ENCODE measurements at regions not wholly inside any gene's neighbourhood (a gene's known extent, or its start where the extent isn't known, plus 50 kb on each side); places are given as distances from the start of the nearest gene placed in this dataset.
A peak's percentile ranks its signal among the peaks of the same experiment; 100 is the strongest.
"Not testable (repeated sequence)": the region's sequence is repeated elsewhere in the genome, so short reads cannot be mapped to it uniquely, and the experiment has no call there.

GRCh38 chr18:75854808-75855207 lies 427.3 kb upstream of the SMIM21 start:
- DNase-seq (ENCODE audit: low read depth), result no peak

DNA sequence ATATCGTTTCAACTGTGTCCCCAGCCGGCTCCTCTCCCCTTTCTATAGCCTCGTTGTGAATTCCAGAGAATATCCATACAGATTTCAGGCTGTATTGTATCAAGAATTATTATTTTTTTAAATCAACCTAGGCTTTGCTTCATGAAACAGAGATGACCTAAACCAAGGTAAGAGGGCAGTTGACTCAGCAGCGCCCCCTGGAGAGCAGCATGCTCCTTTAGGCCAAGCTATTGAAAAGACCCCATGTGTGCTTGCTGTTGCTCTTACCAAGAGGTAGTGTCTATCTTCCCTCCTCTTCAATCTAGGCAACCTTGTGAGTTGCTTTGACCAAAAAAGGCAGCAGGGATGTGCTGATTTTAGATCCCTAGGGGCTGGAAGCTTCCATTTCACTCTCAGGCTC lies 426.7 kb upstream of the SMIM21 start:
- DNase-seq (ENCODE audit: low read depth), result no peak

- no peak for DNase-seq (ENCODE audit: low read depth)
These were observed 418.8 kb upstream of the SMIM21 start for GRCh38 chr18:75846321-75846720.

- no peak for DNase-seq (ENCODE audit: low read depth)
These were observed 417.9 kb upstream of the SMIM21 start for GRCh38 chr18:75845413-75845812.

GRCh38 chr18:75844146-75844545 lies 416.6 kb upstream of the SMIM21 start:
- DNase-seq (ENCODE audit: low read depth), result no peak

- DNase-seq (ENCODE audit: low read depth), result no peak
These were observed 412.6 kb upstream of the SMIM21 start for GRCh38 chr18:75840131-75840530.

- not testable (repeated sequence) for DNase-seq (ENCODE audit: low read depth)
These were observed 412.2 kb upstream of the SMIM21 start for GRCh38 chr18:75839686-75840085.

DNA sequence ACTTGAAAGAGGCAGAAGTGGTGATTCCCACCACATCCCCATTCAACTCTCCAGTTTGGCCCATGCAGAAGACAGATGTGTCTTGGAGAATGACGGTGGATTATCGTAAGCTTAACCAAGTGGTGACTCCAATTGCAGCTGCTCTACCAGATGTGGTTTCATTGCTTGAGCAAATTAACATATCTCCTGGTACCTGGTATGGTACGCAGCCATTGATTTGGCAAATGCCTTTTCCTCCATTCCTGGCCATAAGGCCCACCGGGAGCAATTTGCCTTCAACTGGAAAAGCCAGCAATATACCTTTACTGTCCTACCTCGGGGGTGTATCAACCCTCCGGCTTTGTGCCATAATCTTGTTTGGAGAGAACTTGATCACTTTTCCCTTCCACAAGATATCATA lies 411.5 kb upstream of the SMIM21 start:
- DNase-seq (ENCODE audit: low read depth), result no peak

GRCh38 chr18:75837316-75837715 lies 409.8 kb upstream of the SMIM21 start:
- no peak for DNase-seq (ENCODE audit: low read depth)

GRCh38 chr18:75836516-75836915 lies 409.0 kb upstream of the SMIM21 start:
- DNase-seq (ENCODE audit: low read depth), result no peak

GRCh38 chr18:75831960-75832359 lies 404.5 kb upstream of the SMIM21 start:
- DNase-seq (ENCODE audit: low read depth), result no peak

DNA sequence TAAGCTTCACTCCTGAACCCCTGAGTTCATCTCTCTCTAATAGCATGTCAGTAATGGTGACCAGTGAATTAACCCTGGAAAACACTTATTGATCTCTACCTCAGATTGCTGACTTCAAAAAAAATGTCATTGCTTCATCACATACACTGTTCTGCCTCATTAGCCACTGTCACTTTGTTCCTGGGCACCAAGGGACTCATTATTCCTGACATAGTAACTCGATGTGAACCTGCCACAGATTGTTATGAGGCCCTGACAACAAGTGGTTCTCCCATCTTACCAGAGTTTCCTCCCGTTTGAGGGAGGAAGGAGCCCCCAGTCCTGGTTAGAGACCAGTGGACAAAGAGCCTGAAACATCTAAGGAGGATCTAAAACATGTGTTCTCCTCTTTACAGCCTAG lies 403.3 kb upstream of the SMIM21 start:
- DNase-seq (ENCODE audit: low read depth), result no peak

DNA sequence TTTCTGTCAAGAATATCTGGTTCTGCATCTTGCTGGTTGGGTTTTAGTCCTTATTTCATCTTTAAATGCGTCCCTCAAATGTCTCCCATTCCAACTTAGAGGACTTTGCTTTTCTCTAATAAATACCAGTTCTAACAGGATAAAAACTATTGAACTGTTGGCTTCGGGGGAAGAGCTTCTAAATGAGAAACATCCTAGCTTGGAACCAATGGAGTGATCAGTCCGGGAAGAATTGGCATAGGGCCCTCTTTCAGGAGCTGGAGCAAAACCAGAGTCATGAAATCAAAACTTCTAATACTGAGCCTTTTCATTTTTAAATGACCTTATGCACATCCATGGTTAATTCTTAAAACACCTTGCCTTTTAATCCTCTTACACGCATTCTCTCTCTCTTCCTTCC lies 401.6 kb upstream of the SMIM21 start:
- no peak for DNase-seq (ENCODE audit: low read depth)

DNA sequence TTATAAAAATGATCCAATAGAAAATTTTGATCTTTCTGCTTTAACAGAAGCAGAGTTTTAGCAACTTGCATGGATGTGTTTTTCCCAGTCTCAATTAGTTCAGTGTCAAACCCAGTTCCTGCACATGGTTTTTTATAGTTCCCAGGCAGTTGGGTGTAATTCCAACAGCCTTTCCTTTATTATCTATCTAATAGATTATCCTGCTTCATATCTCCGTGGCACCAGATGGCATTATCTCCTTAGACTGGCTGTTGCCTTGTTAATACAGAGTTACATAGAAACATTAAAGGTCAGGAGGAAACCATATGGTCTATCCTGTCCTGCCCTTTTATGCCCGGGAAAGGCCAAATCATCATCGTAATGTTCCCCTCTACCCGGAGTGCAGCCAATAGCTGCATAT lies 400.9 kb upstream of the SMIM21 start:
- no peak for DNase-seq (ENCODE audit: low read depth)

DNA sequence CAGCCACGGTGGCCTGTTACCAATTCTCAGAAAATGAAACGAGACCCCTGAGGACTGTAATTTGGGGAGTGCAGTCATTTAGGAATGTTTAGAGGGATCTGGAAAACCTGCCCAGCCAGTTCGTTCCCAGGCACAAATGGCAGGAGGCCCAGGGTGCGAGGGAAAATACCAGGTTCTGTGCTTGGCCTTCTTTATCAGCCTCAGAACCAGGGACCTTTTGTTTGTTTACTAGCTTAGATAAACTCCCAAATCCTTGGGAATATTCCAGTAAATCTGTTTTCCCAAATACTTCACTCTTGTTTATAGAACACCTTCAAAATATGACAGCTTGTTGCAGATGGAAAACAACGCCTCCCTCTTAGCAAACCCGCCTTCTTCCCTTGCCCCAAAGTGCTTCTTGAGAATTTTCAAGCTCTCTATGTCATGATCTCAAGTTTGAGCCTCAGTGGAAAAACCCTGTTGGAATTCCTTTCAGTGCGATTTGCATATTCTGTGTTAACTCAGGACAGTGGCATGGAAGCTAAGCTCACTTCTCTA lies 400.3 kb upstream of the SMIM21 start:
- no peak for DNase-seq (ENCODE audit: low read depth)

DNA sequence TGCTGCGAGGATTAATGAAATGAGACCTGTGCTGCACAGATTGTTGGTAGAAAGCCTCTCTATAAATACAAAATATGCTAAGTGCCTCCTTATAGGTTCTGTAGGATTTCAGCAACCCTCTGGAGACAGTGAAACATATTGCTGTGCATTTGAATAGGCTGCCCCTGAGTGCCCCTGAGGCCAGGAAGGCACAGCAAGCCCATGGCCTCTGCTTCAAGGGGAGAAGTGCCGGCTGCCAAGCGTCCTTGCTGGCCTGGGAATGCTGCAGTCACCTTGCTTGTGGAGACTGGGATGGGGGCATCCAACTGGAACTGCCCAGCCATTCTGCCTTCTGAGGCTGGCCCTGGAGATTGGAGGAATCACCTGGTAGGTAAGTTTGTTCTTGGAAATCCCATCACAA lies 397.2 kb upstream of the SMIM21 start:
- no peak for DNase-seq (ENCODE audit: low read depth)

GRCh38 chr18:75823471-75823870 lies 396.0 kb upstream of the SMIM21 start:
- no peak for DNase-seq (ENCODE audit: low read depth)

GRCh38 chr18:75818383-75818782 lies 390.9 kb upstream of the SMIM21 start:
- no peak for DNase-seq (ENCODE audit: low read depth)

GRCh38 chr18:75815767-75816166 lies 388.3 kb upstream of the SMIM21 start:
- DNase-seq (ENCODE audit: low read depth), result no peak

DNA sequence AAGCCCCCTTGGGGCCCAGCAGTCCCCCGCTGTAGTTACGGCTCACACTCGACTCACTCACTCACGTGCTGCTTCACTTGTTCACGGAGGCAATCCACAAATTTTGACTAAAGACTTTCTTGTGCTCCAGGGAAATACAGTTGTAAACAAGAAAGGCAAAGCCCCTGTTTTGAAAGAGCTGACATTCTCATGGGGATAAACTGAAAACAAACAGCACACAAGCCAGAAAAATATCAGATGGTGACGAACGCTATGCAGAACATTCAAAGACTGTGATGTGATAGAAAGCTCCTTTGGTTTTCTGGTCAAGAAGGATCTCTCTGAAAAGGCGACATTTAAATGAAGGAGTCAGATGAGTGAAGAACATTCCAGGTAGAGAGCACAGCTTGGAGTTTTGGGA lies 385.3 kb upstream of the SMIM21 start:
- no peak for DNase-seq (ENCODE audit: low read depth)

- DNase-seq (ENCODE audit: low read depth), result peak; percentile 30
These were observed 383.6 kb upstream of the SMIM21 start for GRCh38 chr18:75810961-75811551.

DNA sequence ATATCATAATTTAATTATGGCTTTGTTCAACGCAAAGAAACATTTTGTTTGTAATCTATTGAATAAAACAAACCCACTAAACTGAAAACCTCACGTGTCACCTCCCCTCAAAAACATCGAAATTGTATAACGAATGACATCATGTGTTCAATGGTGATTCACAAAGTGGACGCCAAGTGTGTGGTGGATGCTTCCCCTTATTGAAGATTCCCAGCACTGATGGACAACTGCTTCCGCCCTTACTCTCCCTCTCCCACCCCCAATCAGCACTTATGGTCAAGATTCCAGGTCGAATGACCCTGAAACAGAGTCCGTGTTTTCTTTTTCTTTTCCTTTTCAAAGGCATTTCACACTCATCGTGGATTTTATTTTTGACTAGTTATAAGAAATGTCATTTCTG lies 383.0 kb upstream of the SMIM21 start:
- DNase-seq (ENCODE audit: low read depth), result peak; percentile 23

- DNase-seq (ENCODE audit: low read depth), result no peak
These were observed 382.4 kb upstream of the SMIM21 start for GRCh38 chr18:75809926-75810255.

DNA sequence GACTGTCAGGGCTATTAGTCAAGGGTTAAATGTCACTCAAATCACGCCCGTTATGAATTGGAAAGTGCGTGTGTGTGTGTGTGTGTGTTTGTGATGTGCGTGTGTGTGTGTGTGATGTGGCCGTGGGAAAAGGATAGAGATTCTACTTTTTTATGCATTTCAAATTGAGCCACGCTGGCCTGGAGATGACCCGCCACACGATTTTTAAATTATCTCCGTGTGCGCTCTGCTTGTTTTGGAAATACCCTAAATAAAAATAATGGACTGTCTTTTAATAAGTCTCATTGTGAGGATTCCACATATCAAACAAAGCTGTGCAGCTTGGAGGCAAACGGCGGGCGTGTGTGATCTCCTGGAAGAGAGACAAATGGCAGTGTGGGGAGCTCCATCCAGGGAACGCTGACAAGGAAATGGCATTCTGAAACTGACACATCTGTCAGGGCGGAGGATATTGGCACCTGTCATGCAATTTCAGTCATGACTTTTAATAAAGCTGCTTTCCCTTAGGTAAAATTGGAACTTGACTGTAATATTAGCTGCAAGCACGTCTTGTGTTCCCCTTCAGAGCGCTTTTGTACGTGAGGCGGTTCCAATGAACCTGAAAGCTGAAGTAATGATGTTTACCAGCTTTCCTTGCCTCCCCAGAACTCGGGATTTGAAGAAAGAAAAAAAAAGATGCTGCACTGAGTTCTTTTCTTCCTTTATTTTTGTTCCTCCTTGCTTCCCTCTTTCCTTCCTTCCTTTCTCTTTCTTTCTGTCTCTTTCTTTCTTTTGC lies 381.8 kb upstream of the SMIM21 start:
- no peak for DNase-seq (ENCODE audit: low read depth)
